B cell (primary cell): ENCODE measurements at regions not wholly inside any gene's neighbourhood (a gene's known extent, or its start where the extent isn't known, plus 50 kb on each side); places are given as distances from the start of the nearest gene placed in this dataset.

Experiments
- EZH2 ChIP-seq: IDR thresholded peaks from 2 replicates; pipeline ENCODE4 v1.6.1; 2012; ENCODE audit warnings: borderline replicate concordance, low read depth, mild to moderate bottlenecking, moderate library complexity, low read length; ENCODE audit not compliant: insufficient read depth, poor library complexity, severe bottlenecking
- TF ChIP-seq, protein P1 (sequence below): fragments of 200-600 bp; IDR thresholded peaks from one replicate; pipeline ENCODE4 v1.8.0; 2022; ENCODE audit warnings: antibody characterized with exemption, mild to moderate bottlenecking

DNA sequence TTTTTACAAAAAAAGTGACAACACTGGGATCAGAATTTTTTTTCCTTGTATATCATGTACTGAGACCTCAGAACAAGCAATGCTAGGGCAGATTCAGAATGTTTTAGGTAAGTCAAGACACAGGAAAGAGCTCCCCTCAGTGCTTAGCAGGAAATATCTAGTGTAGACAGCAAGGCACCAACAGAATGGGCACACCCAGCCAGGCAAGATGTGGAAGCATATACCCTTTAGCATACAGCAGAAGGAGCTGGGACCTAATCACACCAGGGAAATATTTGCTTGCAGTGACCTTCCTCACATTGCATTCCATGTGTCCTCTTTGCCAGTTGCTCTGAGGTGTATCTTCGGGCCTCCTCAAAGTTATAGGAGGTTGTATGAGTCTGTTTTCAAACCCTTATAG is 497.6 kb upstream of the LRRN3 start:
- TF ChIP-seq, protein P1, sequence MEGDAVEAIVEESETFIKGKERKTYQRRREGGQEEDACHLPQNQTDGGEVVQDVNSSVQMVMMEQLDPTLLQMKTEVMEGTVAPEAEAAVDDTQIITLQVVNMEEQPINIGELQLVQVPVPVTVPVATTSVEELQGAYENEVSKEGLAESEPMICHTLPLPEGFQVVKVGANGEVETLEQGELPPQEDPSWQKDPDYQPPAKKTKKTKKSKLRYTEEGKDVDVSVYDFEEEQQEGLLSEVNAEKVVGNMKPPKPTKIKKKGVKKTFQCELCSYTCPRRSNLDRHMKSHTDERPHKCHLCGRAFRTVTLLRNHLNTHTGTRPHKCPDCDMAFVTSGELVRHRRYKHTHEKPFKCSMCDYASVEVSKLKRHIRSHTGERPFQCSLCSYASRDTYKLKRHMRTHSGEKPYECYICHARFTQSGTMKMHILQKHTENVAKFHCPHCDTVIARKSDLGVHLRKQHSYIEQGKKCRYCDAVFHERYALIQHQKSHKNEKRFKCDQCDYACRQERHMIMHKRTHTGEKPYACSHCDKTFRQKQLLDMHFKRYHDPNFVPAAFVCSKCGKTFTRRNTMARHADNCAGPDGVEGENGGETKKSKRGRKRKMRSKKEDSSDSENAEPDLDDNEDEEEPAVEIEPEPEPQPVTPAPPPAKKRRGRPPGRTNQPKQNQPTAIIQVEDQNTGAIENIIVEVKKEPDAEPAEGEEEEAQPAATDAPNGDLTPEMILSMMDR, result no peak
- TF ChIP-seq EZH2, result no peak
